SJCRH30 (cell line): ENCODE measurements at regions not wholly inside any gene's neighbourhood (a gene's known extent, or its start where the extent isn't known, plus 50 kb on each side); places are given as distances from the start of the nearest gene placed in this dataset.

Experiments
- DNase-seq, 2 experiments: peaks; one replicate each; pipeline ENCODE4 v3.0.0-alpha.2; 2015 to 2020
- H3K27ac ChIP-seq: fragments of 250-450 bp; sonication (Bioruptor Pico); 2 replicates; pipeline ENCODE4 v1.5.1; 2020; ENCODE audit warnings: mild to moderate bottlenecking, moderate library complexity
- H3K27me3 ChIP-seq: fragments of 250-450 bp; sonication (Bioruptor Pico); 2 replicates; pipeline ENCODE4 v1.5.1; 2020; ENCODE audit warnings: mild to moderate bottlenecking, moderate library complexity
- H3K36me3 ChIP-seq: fragments of 250-450 bp; sonication (Bioruptor Pico); 2 replicates; pipeline ENCODE4 v1.5.1; 2020; ENCODE audit warnings: mild to moderate bottlenecking, moderate library complexity
- H3K4me1 ChIP-seq: fragments of 250-450 bp; sonication (Bioruptor Pico); 2 replicates; pipeline ENCODE4 v1.5.1; 2020; ENCODE audit warnings: mild to moderate bottlenecking, moderate library complexity
- H3K4me3 ChIP-seq: fragments of 250-450 bp; sonication (Bioruptor Pico); 2 replicates; pipeline ENCODE4 v1.5.1; 2020; ENCODE audit warnings: mild to moderate bottlenecking, moderate library complexity
- H3K9me3 ChIP-seq: fragments of 250-450 bp; sonication (Bioruptor Pico); replicated peaks from 2 replicates; pipeline ENCODE4 v1.5.1; 2020; ENCODE audit warnings: mild to moderate bottlenecking, moderate library complexity

GRCh38 chr2:58876126-58876525, 635.0 kb upstream of the FANCL start:
- no peaks in the 10 kb centered on the region; the same call in 1 of the 2 replicates for H3K27me3 ChIP-seq
- no peak overlapping the region for H3K4me3 ChIP-seq
- H3K27ac ChIP-seq: no peak overlapping the region
- no peaks in the 10 kb centered on the region for H3K9me3 ChIP-seq
- H3K36me3 ChIP-seq: no peaks in the 10 kb centered on the region
- DNase-seq: no peak
- H3K4me1 ChIP-seq: no peaks in the 10 kb centered on the region

- H3K4me3 ChIP-seq: no peak overlapping the region
- no peaks in the 10 kb centered on the region for H3K36me3 ChIP-seq
- no peak overlapping the region for H3K27ac ChIP-seq
- H3K9me3 ChIP-seq: no peaks in the 10 kb centered on the region
- no peak for DNase-seq
- no peaks in the 10 kb centered on the region for H3K4me1 ChIP-seq
- H3K27me3 ChIP-seq: no peaks in the 10 kb centered on the region; the same call in 1 of the 2 replicates
Observed at GRCh38 chr2:58875436-58875835, 634.3 kb upstream of the FANCL start.

GRCh38 chr2:58871469-58872142, 630.5 kb upstream of the FANCL start:
- DNase-seq: peak in 1 of 2 experiments; percentile 33
- no peak overlapping the region for H3K4me3 ChIP-seq
- no peak overlapping the region for H3K27ac ChIP-seq
- 0 out of 2 replicates have a peak, but pooled peaks cover 3% of the 10 kb centered on the region for H3K27me3 ChIP-seq
- no peaks in the 10 kb centered on the region for H3K36me3 ChIP-seq
- H3K9me3 ChIP-seq: no peaks in the 10 kb centered on the region
- H3K4me1 ChIP-seq: no peaks in the 10 kb centered on the region

GRCh38 chr2:58870704-58871103, 629.6 kb upstream of the FANCL start:
- no peak overlapping the region for H3K27ac ChIP-seq
- H3K9me3 ChIP-seq: no peaks in the 10 kb centered on the region
- H3K27me3 ChIP-seq: 0 out of 2 replicates have a peak, but pooled peaks cover 3% of the 10 kb centered on the region
- no peaks in the 10 kb centered on the region for H3K36me3 ChIP-seq
- H3K4me3 ChIP-seq: no peak overlapping the region
- H3K4me1 ChIP-seq: no peaks in the 10 kb centered on the region
- peak in 1 of 2 experiments; percentile 23 for DNase-seq

- Histone ChIP-seq H3K4me3 (no peak overlapping the region), H3K4me1 (no peaks in the 10 kb centered on the region), H3K36me3 (no peaks in the 10 kb centered on the region), H3K27me3 (0 out of 2 replicates have a peak, but pooled peaks cover 3% of the 10 kb centered on the region), H3K9me3 (no peaks in the 10 kb centered on the region), H3K27ac (no peak overlapping the region)
- DNase-seq: no peak
Observed at GRCh38 chr2:58866946-58867345, 625.8 kb upstream of the FANCL start.

GRCh38 chr2:58866527-58866926, 625.4 kb upstream of the FANCL start:
- no peaks in the 10 kb centered on the region for H3K36me3 ChIP-seq
- no peaks in the 10 kb centered on the region for H3K9me3 ChIP-seq
- H3K4me3 ChIP-seq: no peak overlapping the region
- no peak for DNase-seq
- no peaks in the 10 kb centered on the region for H3K4me1 ChIP-seq
- 0 out of 2 replicates have a peak, but pooled peaks cover 3% of the 10 kb centered on the region for H3K27me3 ChIP-seq
- H3K27ac ChIP-seq: no peak overlapping the region

GRCh38 chr2:58866040-58866439, 624.9 kb upstream of the FANCL start:
- Histone ChIP-seq H3K4me1 (no peaks in the 10 kb centered on the region), H3K9me3 (no peaks in the 10 kb centered on the region), H3K27ac (no peak overlapping the region), H3K36me3 (no peaks in the 10 kb centered on the region), H3K4me3 (no peak overlapping the region), H3K27me3 (0 out of 2 replicates have a peak, but pooled peaks cover 3% of the 10 kb centered on the region)
- no peak for DNase-seq

GRCh38 chr2:58865436-58865835, 624.3 kb upstream of the FANCL start:
- Histone ChIP-seq H3K4me3 (no peak overlapping the region), H3K27ac (no peak overlapping the region), H3K27me3 (0 out of 2 replicates have a peak, but pooled peaks cover 3% of the 10 kb centered on the region), H3K36me3 (no peaks in the 10 kb centered on the region), H3K4me1 (no peaks in the 10 kb centered on the region), H3K9me3 (no peaks in the 10 kb centered on the region)
- DNase-seq: no peak

GRCh38 chr2:58862244-58862643, 621.1 kb upstream of the FANCL start:
- H3K36me3 ChIP-seq: no peaks in the 10 kb centered on the region
- H3K27ac ChIP-seq: no peak overlapping the region
- DNase-seq: no peak
- 0 out of 2 replicates have a peak, but pooled peaks cover 3% of the 10 kb centered on the region for H3K27me3 ChIP-seq
- no peaks in the 10 kb centered on the region for H3K9me3 ChIP-seq
- no peak overlapping the region for H3K4me3 ChIP-seq
- H3K4me1 ChIP-seq: no peaks in the 10 kb centered on the region

- Histone ChIP-seq H3K4me1 (no peaks in the 10 kb centered on the region), H3K27me3 (no peaks in the 10 kb centered on the region), H3K4me3 (no peak overlapping the region), H3K9me3 (no peaks in the 10 kb centered on the region), H3K36me3 (no peaks in the 10 kb centered on the region), H3K27ac (no peak overlapping the region)
- no peak for DNase-seq
Observed at GRCh38 chr2:58860586-58860985, 619.5 kb upstream of the FANCL start.

GRCh38 chr2:58856100-58856499, 615.0 kb upstream of the FANCL start:
- DNase-seq: no peak
- Histone ChIP-seq H3K27ac (no peak overlapping the region), H3K27me3 (no peaks in the 10 kb centered on the region; the same call in 1 of the 2 replicates), H3K4me3 (no peak overlapping the region), H3K36me3 (no peaks in the 10 kb centered on the region), H3K9me3 (no peaks in the 10 kb centered on the region), H3K4me1 (no peaks in the 10 kb centered on the region)

GRCh38 chr2:58853420-58853819, 612.3 kb upstream of the FANCL start:
- Histone ChIP-seq H3K36me3 (no peaks in the 10 kb centered on the region), H3K27ac (no peak overlapping the region), H3K9me3 (no peaks in the 10 kb centered on the region), H3K27me3 (peaks cover 5% of the 10 kb centered on the region; the same call in 1 of the 2 replicates), H3K4me1 (no peaks in the 10 kb centered on the region), H3K4me3 (no peak overlapping the region)
- DNase-seq: no peak

- Histone ChIP-seq H3K36me3 (no peaks in the 10 kb centered on the region), H3K27me3 (peaks cover 5% of the 10 kb centered on the region; the same call in 1 of the 2 replicates), H3K4me3 (no peak overlapping the region), H3K4me1 (no peaks in the 10 kb centered on the region), H3K27ac (no peak overlapping the region), H3K9me3 (no peaks in the 10 kb centered on the region)
- no peak for DNase-seq
Observed at GRCh38 chr2:58852905-58853304, 611.8 kb upstream of the FANCL start.

GRCh38 chr2:58852243-58852642, 611.1 kb upstream of the FANCL start:
- no peak overlapping the region for H3K27ac ChIP-seq
- H3K9me3 ChIP-seq: no peaks in the 10 kb centered on the region
- H3K4me1 ChIP-seq: no peaks in the 10 kb centered on the region
- H3K27me3 ChIP-seq: peaks cover 7% of the 10 kb centered on the region; the same call in 1 of the 2 replicates
- H3K4me3 ChIP-seq: no peak overlapping the region
- no peak for DNase-seq
- H3K36me3 ChIP-seq: no peaks in the 10 kb centered on the region

GRCh38 chr2:58851598-58851997, 610.5 kb upstream of the FANCL start:
- H3K4me3 ChIP-seq: no peak overlapping the region
- peaks cover 7% of the 10 kb centered on the region for H3K27me3 ChIP-seq
- no peak overlapping the region for H3K27ac ChIP-seq
- H3K9me3 ChIP-seq: no peaks in the 10 kb centered on the region
- no peaks in the 10 kb centered on the region for H3K36me3 ChIP-seq
- H3K4me1 ChIP-seq: no peaks in the 10 kb centered on the region
- DNase-seq: no peak

GRCh38 chr2:58845011-58845410, 603.9 kb upstream of the FANCL start:
- H3K36me3 ChIP-seq: no peaks in the 10 kb centered on the region
- peaks cover 3% of the 10 kb centered on the region; the same call in 1 of the 2 replicates for H3K27me3 ChIP-seq
- H3K4me1 ChIP-seq: no peaks in the 10 kb centered on the region
- DNase-seq: no peak
- H3K9me3 ChIP-seq: no peaks in the 10 kb centered on the region
- no peak overlapping the region for H3K4me3 ChIP-seq
- no peak overlapping the region for H3K27ac ChIP-seq
